ENCODE measurements at regions not wholly inside any gene's neighbourhood (a gene's known extent, or its start where the extent isn't known, plus 50 kb on each side); places are given as distances from the start of the nearest gene placed in this dataset.
"Not testable (repeated sequence)": the region's sequence is repeated elsewhere in the genome, so short reads cannot be mapped to it uniquely, and the experiment has no call there.

GRCh38 chr1:68917456-68917855 lies 420.6 kb upstream of the DEPDC1 start:
- H3K36me3 Mint-ChIP-seq (ENCODE audit: low read depth) = no peaks in the 10 kb centered on the region
- Histone ChIP-seq H3K27me3 (ENCODE audit: control insufficient read depth in 1 of 2, insufficient read depth in 2 of 2, low read length in 2 of 2) (no peaks in the 10 kb centered on the region), H3K9me3 (ENCODE audit: control insufficient read depth in 1 of 2, insufficient read depth in 1 of 2, low read length in 2 of 2) (no peaks in the 10 kb centered on the region), H3K4me3 (ENCODE audit: low read length) (no peak overlapping the region), H3K27ac (ENCODE audit: low read depth in 1 of 2, low read length in 2 of 2) (no peak overlapping the region), H3K4me1 (ENCODE audit: insufficient read depth, low read length) (no peaks in the 10 kb centered on the region), H3K36me3 (ENCODE audit: insufficient read depth, low read length) (no peaks in the 10 kb centered on the region)
- CTCF ChIA-PET = no interaction called here
- POLR2A ChIA-PET = no interaction called here
- TF ChIP-seq CTCF (IDR thresholded peaks at IDR 0.05) = no peak
- DNase-seq (no peak), ATAC-seq (ENCODE audit: poor library complexity) (no peak)
- no peaks in the 10 kb centered on the region for H3K27me3 Mint-ChIP-seq
- H3K4me1 Mint-ChIP-seq (ENCODE audit: low read depth) = no peaks in the 10 kb centered on the region
- H3K9me3 Mint-ChIP-seq = peaks cover 4% of the 10 kb centered on the region
- H3K4me3 Mint-ChIP-seq = no peak overlapping the region
- intact Hi-C loops (cut with DNase I, micrococcal nuclease) = no loop called here
- H3K27ac Mint-ChIP-seq = no peak overlapping the region

- H3K4me1 Mint-ChIP-seq (ENCODE audit: low read depth) = no peaks in the 10 kb centered on the region
- ChIA-PET CTCF (no interaction called here), POLR2A (no interaction called here)
- no peaks in the 10 kb centered on the region for H3K36me3 Mint-ChIP-seq (ENCODE audit: low read depth)
- H3K9me3 Mint-ChIP-seq = peaks cover 4% of the 10 kb centered on the region
- no peak overlapping the region for H3K27ac ChIP-seq (ENCODE audit: low read depth in 1 of 2, low read length in 2 of 2)
- DNase-seq = no peak
- no peak overlapping the region for H3K4me3 ChIP-seq (ENCODE audit: low read length)
- H3K4me3 Mint-ChIP-seq = no peak overlapping the region
- peaks cover 0 to 4% of the 10 kb centered on the region in 2 experiments for H3K9me3 ChIP-seq (ENCODE audit: control insufficient read depth in 1 of 2, insufficient read depth in 1 of 2, low read length in 2 of 2)
- no peaks in the 10 kb centered on the region for H3K4me1 ChIP-seq (ENCODE audit: insufficient read depth, low read length)
- no peak overlapping the region for H3K27ac Mint-ChIP-seq
- no peaks in the 10 kb centered on the region for H3K27me3 ChIP-seq (ENCODE audit: control insufficient read depth in 1 of 2, insufficient read depth in 2 of 2, low read length in 2 of 2)
- H3K27me3 Mint-ChIP-seq = no peaks in the 10 kb centered on the region
- H3K36me3 ChIP-seq (ENCODE audit: insufficient read depth, low read length) = no peaks in the 10 kb centered on the region
- intact Hi-C loops (cut with DNase I, micrococcal nuclease) = no loop called here
- no peak for ATAC-seq (ENCODE audit: poor library complexity)
- TF ChIP-seq CTCF (IDR thresholded peaks at IDR 0.05) = no peak
These were observed 421.7 kb upstream of the DEPDC1 start for GRCh38 chr1:68918563-68918962.

- Mint-ChIP-seq H3K4me3 (no peak overlapping the region), H3K27ac (no peak overlapping the region), H3K4me1 (ENCODE audit: low read depth) (no peaks in the 10 kb centered on the region), H3K36me3 (ENCODE audit: low read depth) (no peaks in the 10 kb centered on the region), H3K9me3 (peaks cover 4% of the 10 kb centered on the region), H3K27me3 (no peaks in the 10 kb centered on the region)
- ChIA-PET CTCF (no interaction called here), POLR2A (no interaction called here)
- H3K36me3 ChIP-seq (ENCODE audit: insufficient read depth, low read length) = no peaks in the 10 kb centered on the region
- H3K27ac ChIP-seq (ENCODE audit: low read depth in 1 of 2, low read length in 2 of 2) = no peak overlapping the region
- H3K9me3 ChIP-seq (ENCODE audit: control insufficient read depth in 1 of 2, insufficient read depth in 1 of 2, low read length in 2 of 2) = peaks cover 0 to 6% of the 10 kb centered on the region in 2 experiments
- no peak for ATAC-seq (ENCODE audit: poor library complexity)
- no peaks in the 10 kb centered on the region for H3K4me1 ChIP-seq (ENCODE audit: insufficient read depth, low read length)
- no peak overlapping the region for H3K4me3 ChIP-seq (ENCODE audit: low read length)
- DNase-seq = no peak
- no peaks in the 10 kb centered on the region for H3K27me3 ChIP-seq (ENCODE audit: control insufficient read depth in 1 of 2, insufficient read depth in 2 of 2, low read length in 2 of 2)
- intact Hi-C loops (cut with DNase I, micrococcal nuclease) = no loop called here
- no peak for TF ChIP-seq CTCF (IDR thresholded peaks at IDR 0.05)
These were observed 422.2 kb upstream of the DEPDC1 start for GRCh38 chr1:68919075-68919474.

GRCh38 chr1:68923475-68924088 lies 426.7 kb upstream of the DEPDC1 start:
- H3K4me1 ChIP-seq (ENCODE audit: insufficient read depth, low read length); H3K36me3 ChIP-seq (ENCODE audit: insufficient read depth, low read length); H3K9me3 ChIP-seq (ENCODE audit: control insufficient read depth in 1 of 2, insufficient read depth in 1 of 2, low read length in 2 of 2); H3K27ac Mint-ChIP-seq; H3K9me3 Mint-ChIP-seq; H3K27ac ChIP-seq (ENCODE audit: low read depth in 1 of 2, low read length in 2 of 2); POLR2A ChIA-PET; intact Hi-C loops (cut with DNase I, micrococcal nuclease); CTCF ChIA-PET; H3K27me3 ChIP-seq (ENCODE audit: control insufficient read depth in 1 of 2, insufficient read depth in 2 of 2, low read length in 2 of 2); ATAC-seq (ENCODE audit: poor library complexity); H3K4me1 Mint-ChIP-seq (ENCODE audit: low read depth); H3K4me3 ChIP-seq (ENCODE audit: low read length); H3K36me3 Mint-ChIP-seq (ENCODE audit: low read depth); DNase-seq; H3K4me3 Mint-ChIP-seq; H3K27me3 Mint-ChIP-seq: not testable (repeated sequence)
